ENCODE measurements at regions not wholly inside any gene's neighbourhood (a gene's known extent, or its start where the extent isn't known, plus 50 kb on each side); places are given as distances from the start of the nearest gene placed in this dataset.

DNA sequence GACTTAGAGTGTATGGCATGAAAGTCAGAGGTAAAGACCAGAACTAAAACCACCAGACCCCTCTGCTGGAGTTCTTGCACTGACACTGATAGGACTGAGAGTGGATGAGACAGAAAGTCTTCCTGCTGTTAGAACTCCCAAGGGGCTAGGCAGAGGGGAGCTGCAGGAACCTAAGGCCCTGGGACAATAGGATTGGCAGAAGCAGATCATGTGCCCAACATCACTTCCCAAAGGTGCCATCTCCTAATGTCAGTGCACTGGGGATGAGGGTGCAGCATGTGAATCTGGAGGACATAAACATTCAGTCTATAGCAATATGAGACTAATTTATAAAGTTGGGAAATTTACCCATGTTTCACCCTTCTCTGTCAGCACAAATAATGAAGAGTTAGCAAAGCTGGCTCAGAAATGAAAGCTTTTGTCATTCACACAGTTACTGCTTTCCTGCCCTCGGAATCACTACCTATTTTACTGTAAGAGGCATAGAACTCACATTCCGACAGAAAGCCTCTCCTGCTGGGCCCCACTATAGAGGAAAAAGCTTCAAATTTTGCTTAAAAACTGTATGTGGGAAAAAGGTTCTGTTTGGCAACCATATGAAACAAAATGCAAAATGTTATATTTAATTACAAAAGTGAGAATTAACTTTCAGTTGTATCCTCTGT, 49.9 kb upstream of the SSX2IP start:
- Histone ChIP-seq H3K4me3 (no peak overlapping the region), H3K36me3 (no peaks in the 10 kb centered on the region), H3K4me1 (no peaks in the 10 kb centered on the region), H3K9me3 (no peaks in the 10 kb centered on the region), H3K27me3 (no peaks in the 10 kb centered on the region), H3K27ac (no peak overlapping the region)
- no peak for DNase-seq
- intact Hi-C loops (cut with DNase I) = loop anchor here in 1 of 3 donors (10.0 kb wide), 1 partner anchor 595 kb away; the partner anchor contains the start of gene PRKACB
- no peak for FAIRE-seq
- 88 to 94% methylated on average over 2 of the region's 2 CpGs for WGBS, 2 donors
- ATAC-seq = no peak
- TF ChIP-seq, protein P1, sequence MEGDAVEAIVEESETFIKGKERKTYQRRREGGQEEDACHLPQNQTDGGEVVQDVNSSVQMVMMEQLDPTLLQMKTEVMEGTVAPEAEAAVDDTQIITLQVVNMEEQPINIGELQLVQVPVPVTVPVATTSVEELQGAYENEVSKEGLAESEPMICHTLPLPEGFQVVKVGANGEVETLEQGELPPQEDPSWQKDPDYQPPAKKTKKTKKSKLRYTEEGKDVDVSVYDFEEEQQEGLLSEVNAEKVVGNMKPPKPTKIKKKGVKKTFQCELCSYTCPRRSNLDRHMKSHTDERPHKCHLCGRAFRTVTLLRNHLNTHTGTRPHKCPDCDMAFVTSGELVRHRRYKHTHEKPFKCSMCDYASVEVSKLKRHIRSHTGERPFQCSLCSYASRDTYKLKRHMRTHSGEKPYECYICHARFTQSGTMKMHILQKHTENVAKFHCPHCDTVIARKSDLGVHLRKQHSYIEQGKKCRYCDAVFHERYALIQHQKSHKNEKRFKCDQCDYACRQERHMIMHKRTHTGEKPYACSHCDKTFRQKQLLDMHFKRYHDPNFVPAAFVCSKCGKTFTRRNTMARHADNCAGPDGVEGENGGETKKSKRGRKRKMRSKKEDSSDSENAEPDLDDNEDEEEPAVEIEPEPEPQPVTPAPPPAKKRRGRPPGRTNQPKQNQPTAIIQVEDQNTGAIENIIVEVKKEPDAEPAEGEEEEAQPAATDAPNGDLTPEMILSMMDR (IDR thresholded peaks at IDR 0.05) = no peak

All from pancreas (tissue), 10 donors.